AG09309 (cell line): ENCODE measurements at regions not wholly inside any gene's neighbourhood (a gene's known extent, or its start where the extent isn't known, plus 50 kb on each side); places are given as distances from the start of the nearest gene placed in this dataset.

Experiments used
- DNase-seq: peaks from one replicate; pipeline ENCODE4 v3.0.0-alpha.2; 2010; ENCODE audit warnings: low read depth
- H3K4me3 ChIP-seq: 2 replicates; pipeline ENCODE4 v1.5.1; 2011; ENCODE audit warnings: mild to moderate bottlenecking, low read depth, low read length, moderate library complexity; ENCODE audit not compliant: control insufficient read depth
- TF ChIP-seq, protein P1 (sequence below): IDR thresholded peaks from 2 replicates; pipeline ENCODE4 v1.5.1; 2011; ENCODE audit warnings: mild to moderate bottlenecking, low read depth, low read length, inconsistent platforms; ENCODE audit not compliant: insufficient read depth, control insufficient read depth; ENCODE audit errors: missing control alignments

DNA sequence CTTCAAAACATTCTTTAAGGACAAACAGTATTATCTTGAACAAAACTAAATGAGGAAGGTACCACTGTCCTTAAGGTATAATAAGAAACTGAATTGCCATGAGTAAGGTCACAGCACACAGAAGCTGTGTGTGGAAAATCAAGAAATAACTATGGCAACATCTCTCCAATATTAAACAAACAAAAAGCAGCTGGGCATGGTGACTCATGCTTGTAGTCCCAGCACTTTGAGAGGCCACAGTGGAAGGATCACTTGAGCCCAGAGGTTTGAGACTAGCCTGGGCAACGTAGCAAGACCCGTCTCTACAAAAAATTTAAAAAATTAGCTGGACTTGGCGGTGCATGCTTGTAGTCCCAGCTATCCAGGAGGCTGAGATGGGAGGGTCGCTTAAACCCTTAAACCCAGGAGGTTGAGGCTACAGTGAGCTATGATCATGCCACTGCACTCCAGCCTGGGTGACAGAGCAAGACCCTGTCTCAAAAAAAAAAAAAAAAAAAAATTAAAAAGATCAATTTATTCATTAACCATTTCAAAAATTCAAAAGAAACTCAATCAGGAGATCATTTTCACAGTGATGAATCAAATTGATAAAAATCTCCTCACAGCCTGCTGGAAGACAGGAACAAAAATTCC is 195.4 kb downstream of the SKIDA1 start:
- DNase-seq: peak; percentile 74
- TF ChIP-seq, protein P1, sequence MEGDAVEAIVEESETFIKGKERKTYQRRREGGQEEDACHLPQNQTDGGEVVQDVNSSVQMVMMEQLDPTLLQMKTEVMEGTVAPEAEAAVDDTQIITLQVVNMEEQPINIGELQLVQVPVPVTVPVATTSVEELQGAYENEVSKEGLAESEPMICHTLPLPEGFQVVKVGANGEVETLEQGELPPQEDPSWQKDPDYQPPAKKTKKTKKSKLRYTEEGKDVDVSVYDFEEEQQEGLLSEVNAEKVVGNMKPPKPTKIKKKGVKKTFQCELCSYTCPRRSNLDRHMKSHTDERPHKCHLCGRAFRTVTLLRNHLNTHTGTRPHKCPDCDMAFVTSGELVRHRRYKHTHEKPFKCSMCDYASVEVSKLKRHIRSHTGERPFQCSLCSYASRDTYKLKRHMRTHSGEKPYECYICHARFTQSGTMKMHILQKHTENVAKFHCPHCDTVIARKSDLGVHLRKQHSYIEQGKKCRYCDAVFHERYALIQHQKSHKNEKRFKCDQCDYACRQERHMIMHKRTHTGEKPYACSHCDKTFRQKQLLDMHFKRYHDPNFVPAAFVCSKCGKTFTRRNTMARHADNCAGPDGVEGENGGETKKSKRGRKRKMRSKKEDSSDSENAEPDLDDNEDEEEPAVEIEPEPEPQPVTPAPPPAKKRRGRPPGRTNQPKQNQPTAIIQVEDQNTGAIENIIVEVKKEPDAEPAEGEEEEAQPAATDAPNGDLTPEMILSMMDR: no peak

DNA sequence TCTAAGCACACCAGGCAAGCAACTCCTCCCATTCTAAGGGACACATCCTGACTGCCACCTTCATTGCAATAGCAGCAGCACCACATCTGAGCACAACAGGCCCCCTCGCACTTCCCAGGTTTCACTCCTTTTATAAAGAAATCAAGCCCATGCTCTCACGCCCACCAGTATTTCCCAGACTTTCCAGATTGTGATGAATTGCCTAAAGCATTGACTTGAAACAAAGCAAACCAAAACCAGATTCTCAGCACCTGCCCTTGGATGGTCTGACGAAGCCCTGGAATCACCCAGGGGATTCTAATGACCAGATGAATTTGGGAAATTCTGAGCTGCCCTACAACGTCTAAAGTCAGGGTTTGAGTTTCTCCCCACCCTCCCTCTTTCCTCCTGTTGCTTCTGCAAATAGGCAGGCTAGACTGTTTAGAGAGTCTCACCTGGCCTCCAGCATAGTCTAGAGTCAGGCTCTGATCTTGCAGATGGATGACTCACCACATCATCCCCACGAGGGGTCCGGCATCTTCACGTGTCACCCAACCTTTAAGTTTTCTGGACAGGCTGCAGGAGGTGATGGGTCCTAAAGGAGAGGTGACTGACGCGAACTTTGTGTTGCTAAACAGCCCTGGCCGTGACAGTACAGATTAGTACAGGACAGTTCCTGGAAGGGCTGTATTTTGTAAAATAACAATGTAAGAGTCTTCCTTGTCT is 198.0 kb downstream of the SKIDA1 start:
- no peak overlapping the region for H3K4me3 ChIP-seq
- TF ChIP-seq, protein P1: no peak
- DNase-seq: no peak

More for the DNA sequence above, 195.4 kb downstream of the SKIDA1 start:
- no peak overlapping the region for H3K4me3 ChIP-seq

DNA sequence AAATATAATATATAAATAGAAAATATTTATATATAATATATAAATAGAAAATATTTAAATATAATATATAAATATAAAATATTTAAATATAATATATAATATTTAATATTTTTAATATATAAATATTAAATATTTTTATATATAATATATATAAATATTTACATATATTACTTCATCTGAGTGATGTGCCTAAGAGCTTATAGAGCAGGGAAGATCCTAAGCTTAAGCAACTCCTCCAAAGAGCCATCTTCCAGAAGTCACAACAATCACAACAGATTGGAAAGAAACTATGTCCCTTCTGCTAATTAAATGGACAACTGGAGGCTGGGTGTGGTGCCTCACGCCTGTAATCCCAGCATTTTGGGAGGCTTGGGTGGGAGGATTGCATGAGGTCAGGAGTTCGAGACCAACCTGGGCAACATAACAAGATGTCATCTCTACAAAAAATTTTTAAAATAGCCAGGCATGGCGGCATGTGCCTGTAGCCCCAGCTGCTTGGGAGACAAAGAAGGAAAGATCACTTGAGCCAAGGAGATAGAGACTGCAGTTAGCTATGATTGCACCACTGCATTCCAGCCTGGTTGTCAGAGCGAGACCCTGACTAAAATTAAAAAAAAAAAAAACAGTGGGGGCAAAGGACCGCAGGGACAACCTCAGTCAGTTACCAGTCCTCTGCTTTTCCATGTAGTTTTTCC is 198.7 kb downstream of the SKIDA1 start:
- DNase-seq: no peak

DNA sequence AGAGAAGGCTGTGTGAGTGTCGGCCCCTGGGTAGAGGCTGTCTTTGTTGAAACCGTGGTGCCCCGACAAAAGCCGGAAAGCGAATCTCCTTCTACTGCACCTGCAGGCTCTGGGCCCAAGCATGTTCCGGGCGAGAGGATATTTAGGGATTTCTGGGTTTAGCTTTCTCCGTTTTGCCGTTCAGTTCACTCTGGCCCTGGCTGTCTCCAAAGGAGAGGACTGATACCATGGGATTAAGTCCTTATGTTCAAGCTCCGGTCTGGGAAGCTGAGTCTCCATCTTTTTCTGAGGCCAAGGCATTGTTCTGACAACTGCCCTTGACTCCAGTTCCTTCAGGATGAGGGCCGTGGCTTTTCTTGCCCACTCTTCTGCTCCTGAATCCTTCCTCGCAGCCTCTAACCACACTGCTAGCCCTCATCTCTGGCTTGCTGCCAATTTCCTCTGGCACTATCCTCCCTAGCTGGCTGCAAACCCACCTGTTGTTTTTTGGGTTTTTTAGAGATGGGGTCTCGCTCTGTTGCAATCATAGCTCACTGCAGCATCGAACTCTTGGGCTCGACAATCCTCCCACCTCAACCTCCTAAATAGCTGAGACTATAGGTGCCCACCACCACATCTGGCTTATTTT is 206.8 kb downstream of the SKIDA1 start:
- no peak overlapping the region for H3K4me3 ChIP-seq
- no peak for DNase-seq
- TF ChIP-seq, protein P1: no peak

More for the DNA sequence above, 198.7 kb downstream of the SKIDA1 start:
- H3K4me3 ChIP-seq: no peak overlapping the region
- TF ChIP-seq, protein P1: no peak

DNA sequence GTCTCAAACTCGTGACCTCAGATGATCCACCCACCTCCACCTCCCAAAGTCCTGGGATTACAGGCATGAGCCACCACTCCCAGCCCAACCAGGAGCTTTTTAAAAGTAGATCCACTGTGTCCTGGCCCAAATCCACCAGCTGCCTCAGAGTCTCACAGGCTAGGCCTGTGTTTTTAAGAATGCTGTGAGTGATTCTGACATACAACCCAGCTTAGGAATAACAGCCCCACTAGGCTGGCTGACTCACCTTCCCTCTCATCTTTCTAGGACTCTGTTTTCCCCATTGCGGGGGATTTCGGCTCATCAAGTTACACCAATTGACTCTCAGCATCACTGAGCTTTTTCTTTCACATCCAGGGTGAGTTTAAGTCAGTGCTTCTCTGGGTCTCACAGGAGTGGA is 207.6 kb downstream of the SKIDA1 start:
- TF ChIP-seq, protein P1: no peak
- no peak overlapping the region for H3K4me3 ChIP-seq
- DNase-seq: no peak

DNA sequence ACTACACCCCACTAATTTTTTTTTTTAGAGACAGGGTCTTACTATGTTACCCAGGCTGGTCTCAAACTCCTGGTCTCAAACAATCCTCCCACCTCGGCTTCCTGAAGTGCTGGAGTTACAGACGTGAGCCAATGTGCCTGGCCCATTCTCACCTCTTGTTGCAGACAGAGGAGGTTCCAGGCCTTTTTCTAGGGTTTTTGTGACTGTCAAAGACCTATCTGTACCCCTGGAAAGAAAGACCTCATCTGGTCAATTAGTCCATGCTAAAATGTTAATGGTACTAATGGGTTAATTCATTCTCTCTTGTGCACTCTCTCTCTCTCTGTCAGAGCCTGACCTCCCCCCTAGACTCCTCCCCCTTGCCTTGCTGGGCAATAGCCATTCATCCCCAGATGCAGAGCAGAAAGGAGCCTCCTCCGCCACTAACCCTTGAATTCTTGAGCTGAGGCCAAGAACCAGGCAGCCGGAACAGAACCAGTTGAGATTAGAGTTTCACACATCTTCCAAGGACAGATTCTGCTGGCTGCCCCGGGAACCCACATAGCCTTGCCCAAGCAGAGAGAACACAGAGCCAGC is 209.7 kb downstream of the SKIDA1 start:
- H3K4me3 ChIP-seq: no peak overlapping the region
- peak; percentile 79 for DNase-seq
- TF ChIP-seq, protein P1: no peak
